ENCODE measurements at regions not wholly inside any gene's neighbourhood (a gene's known extent, or its start where the extent isn't known, plus 50 kb on each side); places are given as distances from the start of the nearest gene placed in this dataset.

DNA sequence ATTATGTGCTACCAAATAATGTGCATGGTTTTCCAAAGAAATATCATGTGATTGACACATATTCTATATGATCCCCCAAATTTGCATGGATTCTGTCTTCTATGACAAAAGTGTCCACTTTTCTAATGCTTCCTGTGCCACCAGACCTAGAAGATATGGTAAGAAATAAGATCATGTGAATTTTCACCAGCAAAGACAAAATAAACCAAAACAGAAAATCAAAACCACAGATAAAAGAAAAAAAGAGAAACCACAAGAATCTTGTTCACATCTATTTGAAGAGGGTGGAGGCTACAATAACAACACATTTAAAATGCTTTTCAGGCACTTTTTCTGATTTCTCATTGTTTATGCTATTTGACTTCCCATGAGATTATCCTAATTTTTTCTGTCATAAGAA lies 303.4 kb downstream of the DIPK2A start:
- TF ChIP-seq, protein P1, sequence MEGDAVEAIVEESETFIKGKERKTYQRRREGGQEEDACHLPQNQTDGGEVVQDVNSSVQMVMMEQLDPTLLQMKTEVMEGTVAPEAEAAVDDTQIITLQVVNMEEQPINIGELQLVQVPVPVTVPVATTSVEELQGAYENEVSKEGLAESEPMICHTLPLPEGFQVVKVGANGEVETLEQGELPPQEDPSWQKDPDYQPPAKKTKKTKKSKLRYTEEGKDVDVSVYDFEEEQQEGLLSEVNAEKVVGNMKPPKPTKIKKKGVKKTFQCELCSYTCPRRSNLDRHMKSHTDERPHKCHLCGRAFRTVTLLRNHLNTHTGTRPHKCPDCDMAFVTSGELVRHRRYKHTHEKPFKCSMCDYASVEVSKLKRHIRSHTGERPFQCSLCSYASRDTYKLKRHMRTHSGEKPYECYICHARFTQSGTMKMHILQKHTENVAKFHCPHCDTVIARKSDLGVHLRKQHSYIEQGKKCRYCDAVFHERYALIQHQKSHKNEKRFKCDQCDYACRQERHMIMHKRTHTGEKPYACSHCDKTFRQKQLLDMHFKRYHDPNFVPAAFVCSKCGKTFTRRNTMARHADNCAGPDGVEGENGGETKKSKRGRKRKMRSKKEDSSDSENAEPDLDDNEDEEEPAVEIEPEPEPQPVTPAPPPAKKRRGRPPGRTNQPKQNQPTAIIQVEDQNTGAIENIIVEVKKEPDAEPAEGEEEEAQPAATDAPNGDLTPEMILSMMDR (IDR thresholded peaks at IDR 0.05; ENCODE audit: low read depth, low read length, missing input control): no peak
- TF ChIP-seq, protein P2, sequence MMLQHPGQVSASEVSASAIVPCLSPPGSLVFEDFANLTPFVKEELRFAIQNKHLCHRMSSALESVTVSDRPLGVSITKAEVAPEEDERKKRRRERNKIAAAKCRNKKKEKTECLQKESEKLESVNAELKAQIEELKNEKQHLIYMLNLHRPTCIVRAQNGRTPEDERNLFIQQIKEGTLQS (IDR thresholded peaks at IDR 0.05): no peak
- TF ChIP-seq RAD21 (IDR thresholded peaks at IDR 0.05): no peak
- TF ChIP-seq, protein P3, sequence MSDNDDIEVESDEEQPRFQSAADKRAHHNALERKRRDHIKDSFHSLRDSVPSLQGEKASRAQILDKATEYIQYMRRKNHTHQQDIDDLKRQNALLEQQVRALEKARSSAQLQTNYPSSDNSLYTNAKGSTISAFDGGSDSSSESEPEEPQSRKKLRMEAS (IDR thresholded peaks at IDR 0.05): no peak
- no peak for TF ChIP-seq SP1 (IDR thresholded peaks at IDR 0.05)
- TF ChIP-seq, protein P4, sequence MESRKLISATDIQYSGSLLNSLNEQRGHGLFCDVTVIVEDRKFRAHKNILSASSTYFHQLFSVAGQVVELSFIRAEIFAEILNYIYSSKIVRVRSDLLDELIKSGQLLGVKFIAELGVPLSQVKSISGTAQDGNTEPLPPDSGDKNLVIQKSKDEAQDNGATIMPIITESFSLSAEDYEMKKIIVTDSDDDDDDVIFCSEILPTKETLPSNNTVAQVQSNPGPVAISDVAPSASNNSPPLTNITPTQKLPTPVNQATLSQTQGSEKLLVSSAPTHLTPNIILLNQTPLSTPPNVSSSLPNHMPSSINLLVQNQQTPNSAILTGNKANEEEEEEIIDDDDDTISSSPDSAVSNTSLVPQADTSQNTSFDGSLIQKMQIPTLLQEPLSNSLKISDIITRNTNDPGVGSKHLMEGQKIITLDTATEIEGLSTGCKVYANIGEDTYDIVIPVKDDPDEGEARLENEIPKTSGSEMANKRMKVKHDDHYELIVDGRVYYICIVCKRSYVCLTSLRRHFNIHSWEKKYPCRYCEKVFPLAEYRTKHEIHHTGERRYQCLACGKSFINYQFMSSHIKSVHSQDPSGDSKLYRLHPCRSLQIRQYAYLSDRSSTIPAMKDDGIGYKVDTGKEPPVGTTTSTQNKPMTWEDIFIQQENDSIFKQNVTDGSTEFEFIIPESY (IDR thresholded peaks at IDR 0.05): no peak
- TF ChIP-seq TAF1 (conservative IDR thresholded peaks at IDR 0.05): no peak
- TF ChIP-seq YY1 (IDR thresholded peaks at IDR 0.05): no peak
- TF ChIP-seq, protein P5, sequence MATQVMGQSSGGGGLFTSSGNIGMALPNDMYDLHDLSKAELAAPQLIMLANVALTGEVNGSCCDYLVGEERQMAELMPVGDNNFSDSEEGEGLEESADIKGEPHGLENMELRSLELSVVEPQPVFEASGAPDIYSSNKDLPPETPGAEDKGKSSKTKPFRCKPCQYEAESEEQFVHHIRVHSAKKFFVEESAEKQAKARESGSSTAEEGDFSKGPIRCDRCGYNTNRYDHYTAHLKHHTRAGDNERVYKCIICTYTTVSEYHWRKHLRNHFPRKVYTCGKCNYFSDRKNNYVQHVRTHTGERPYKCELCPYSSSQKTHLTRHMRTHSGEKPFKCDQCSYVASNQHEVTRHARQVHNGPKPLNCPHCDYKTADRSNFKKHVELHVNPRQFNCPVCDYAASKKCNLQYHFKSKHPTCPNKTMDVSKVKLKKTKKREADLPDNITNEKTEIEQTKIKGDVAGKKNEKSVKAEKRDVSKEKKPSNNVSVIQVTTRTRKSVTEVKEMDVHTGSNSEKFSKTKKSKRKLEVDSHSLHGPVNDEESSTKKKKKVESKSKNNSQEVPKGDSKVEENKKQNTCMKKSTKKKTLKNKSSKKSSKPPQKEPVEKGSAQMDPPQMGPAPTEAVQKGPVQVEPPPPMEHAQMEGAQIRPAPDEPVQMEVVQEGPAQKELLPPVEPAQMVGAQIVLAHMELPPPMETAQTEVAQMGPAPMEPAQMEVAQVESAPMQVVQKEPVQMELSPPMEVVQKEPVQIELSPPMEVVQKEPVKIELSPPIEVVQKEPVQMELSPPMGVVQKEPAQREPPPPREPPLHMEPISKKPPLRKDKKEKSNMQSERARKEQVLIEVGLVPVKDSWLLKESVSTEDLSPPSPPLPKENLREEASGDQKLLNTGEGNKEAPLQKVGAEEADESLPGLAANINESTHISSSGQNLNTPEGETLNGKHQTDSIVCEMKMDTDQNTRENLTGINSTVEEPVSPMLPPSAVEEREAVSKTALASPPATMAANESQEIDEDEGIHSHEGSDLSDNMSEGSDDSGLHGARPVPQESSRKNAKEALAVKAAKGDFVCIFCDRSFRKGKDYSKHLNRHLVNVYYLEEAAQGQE (IDR thresholded peaks at IDR 0.05): no peak
- TF ChIP-seq HNF4G (IDR thresholded peaks at IDR 0.05): no peak
- TF ChIP-seq FOXA1 (IDR thresholded peaks at IDR 0.05): no peak
- TF ChIP-seq JUND (IDR thresholded peaks at IDR 0.05): no peak
- TF ChIP-seq GABPA (IDR thresholded peaks at IDR 0.05 in 1 of 2, conservative IDR thresholded peaks at IDR 0.05 in 1 of 2): no peak
